ENCODE measurements at regions not wholly inside any gene's neighbourhood (a gene's known extent, or its start where the extent isn't known, plus 50 kb on each side); places are given as distances from the start of the nearest gene placed in this dataset.

DNA sequence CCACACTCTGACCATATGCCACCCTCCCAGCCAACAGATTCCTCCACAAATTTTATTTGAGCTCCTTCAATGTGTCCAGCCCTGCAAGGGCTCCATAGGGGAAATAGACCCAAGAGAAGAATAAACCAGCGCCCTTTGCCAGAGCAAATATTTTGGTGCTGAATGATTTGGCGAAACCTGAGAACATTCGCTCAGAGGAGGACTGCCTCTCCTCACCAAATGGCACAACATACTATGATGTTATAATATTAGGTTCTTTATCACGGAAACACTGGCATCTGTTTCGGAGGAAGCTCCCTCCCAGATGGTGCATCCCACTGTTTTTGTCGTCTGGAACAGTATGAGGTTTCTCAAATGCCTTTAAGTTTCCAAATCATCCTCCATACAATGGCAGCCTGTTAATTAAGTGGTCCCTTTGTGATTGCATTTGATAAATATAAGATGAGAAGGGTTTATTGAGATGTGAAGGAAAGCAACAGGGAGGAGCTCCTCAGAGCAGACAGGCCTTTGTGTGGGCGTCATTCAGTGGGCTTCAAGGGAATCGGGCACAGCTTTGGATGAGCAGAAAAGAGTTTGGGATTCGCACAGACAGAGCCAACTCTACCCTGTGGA, 139.1 kb upstream of the ADRA1B start:
- FAIRE-seq = no peak

DNA sequence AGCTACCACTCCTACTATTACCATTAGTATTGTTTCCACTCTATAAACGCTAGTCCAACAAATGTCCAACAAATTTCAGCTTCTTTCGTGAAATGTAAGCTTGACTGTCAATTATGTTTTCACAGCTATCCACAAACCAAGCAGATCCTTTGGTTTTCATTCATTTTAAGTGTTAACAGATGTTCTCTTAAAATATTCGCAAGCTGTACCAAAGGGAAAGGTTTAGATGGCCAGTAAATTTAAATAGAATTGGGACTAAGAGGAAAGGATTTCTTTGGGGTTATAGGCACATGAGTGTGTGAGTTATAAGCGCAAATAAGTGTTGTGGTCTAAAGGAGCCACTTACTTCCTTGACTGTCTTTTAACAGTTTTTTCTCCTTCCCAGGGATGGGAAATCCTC, 136.8 kb upstream of the ADRA1B start:
- no peak for DNase-seq (ENCODE audit: insufficient read length, low spot score)
- FAIRE-seq = no peak
- no peak for TF ChIP-seq POU2F2 (IDR thresholded peaks at IDR 0.05; ENCODE audit: low read depth, low read length)
- no peak for TF ChIP-seq POLR2AphosphoS5 (IDR thresholded peaks at IDR 0.05; ENCODE audit: low read depth, low read length)
- TF ChIP-seq SPI1 (IDR thresholded peaks at IDR 0.05; ENCODE audit: low read depth, low read length) = no peak
- no peak for TF ChIP-seq TAF1 (IDR thresholded peaks at IDR 0.05; ENCODE audit: low read depth, low read length)
- no peak for TF ChIP-seq PAX5 (IDR thresholded peaks at IDR 0.05; ENCODE audit: insufficient read depth, low read length, severe bottlenecking)
- no peak for TF ChIP-seq POLR2A (IDR thresholded peaks at IDR 0.05; ENCODE audit: low read depth, low read length)

More for the DNA sequence above, 139.1 kb upstream of the ADRA1B start:
- TF ChIP-seq SPI1 (IDR thresholded peaks at IDR 0.05; ENCODE audit: low read depth, low read length) (no peak), POLR2AphosphoS5 (IDR thresholded peaks at IDR 0.05; ENCODE audit: low read depth, low read length) (no peak), POLR2A (IDR thresholded peaks at IDR 0.05; ENCODE audit: low read depth, low read length) (no peak), PAX5 (IDR thresholded peaks at IDR 0.05; ENCODE audit: insufficient read depth, low read length, severe bottlenecking) (no peak), TAF1 (IDR thresholded peaks at IDR 0.05; ENCODE audit: low read depth, low read length) (no peak), POU2F2 (IDR thresholded peaks at IDR 0.05; ENCODE audit: low read depth, low read length) (no peak)
- no peak for DNase-seq (ENCODE audit: insufficient read length, low spot score)

- DNase-seq (ENCODE audit: insufficient read length, low spot score) (no peak), FAIRE-seq (no peak)
- TF ChIP-seq SPI1 (IDR thresholded peaks at IDR 0.05; ENCODE audit: low read depth, low read length) = no peak
- TF ChIP-seq POLR2AphosphoS5 (IDR thresholded peaks at IDR 0.05; ENCODE audit: low read depth, low read length) = no peak
- no peak for TF ChIP-seq TAF1 (IDR thresholded peaks at IDR 0.05; ENCODE audit: low read depth, low read length)
- no peak for TF ChIP-seq POU2F2 (IDR thresholded peaks at IDR 0.05; ENCODE audit: low read depth, low read length)
- no peak for TF ChIP-seq PAX5 (IDR thresholded peaks at IDR 0.05; ENCODE audit: insufficient read depth, low read length, severe bottlenecking)
- TF ChIP-seq POLR2A (IDR thresholded peaks at IDR 0.05; ENCODE audit: low read depth, low read length) = no peak
Measured at GRCh38 chr5:159780246-159780645, 136.0 kb upstream of the ADRA1B start.

DNA sequence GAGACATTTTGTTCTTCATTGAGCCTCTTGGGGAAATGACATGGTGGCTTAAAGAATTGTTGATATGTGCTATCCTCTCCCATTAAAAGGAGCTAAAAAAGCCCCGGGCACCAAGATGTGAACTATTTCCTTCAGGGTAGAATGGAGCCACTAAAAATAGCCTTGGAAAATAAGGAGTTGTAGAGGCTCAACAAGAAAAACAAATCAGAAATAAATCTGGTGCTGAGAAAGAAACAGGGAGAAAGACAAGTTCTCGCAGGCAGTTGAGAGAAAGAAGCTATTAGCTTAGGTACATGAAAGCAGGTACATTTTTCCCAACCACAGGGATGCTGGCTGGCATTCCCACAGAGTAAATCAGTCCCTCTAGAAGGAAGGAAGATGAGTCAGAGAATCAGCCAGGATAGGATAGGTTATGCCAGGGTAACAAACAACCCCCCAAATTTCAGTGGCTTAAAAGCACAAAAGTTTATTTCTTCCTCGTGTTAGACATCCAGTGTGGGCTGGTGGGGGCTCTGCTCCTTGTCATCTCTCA, 134.6 kb upstream of the ADRA1B start:
- DNase-seq (ENCODE audit: insufficient read length, low spot score) (no peak), FAIRE-seq (no peak)
- TF ChIP-seq POU2F2 (IDR thresholded peaks at IDR 0.05; ENCODE audit: low read depth, low read length) = no peak
- no peak for TF ChIP-seq PAX5 (IDR thresholded peaks at IDR 0.05; ENCODE audit: insufficient read depth, low read length, severe bottlenecking)
- no peak for TF ChIP-seq SPI1 (IDR thresholded peaks at IDR 0.05; ENCODE audit: low read depth, low read length)
- no peak for TF ChIP-seq POLR2AphosphoS5 (IDR thresholded peaks at IDR 0.05; ENCODE audit: low read depth, low read length)
- no peak for TF ChIP-seq POLR2A (IDR thresholded peaks at IDR 0.05; ENCODE audit: low read depth, low read length)

DNA sequence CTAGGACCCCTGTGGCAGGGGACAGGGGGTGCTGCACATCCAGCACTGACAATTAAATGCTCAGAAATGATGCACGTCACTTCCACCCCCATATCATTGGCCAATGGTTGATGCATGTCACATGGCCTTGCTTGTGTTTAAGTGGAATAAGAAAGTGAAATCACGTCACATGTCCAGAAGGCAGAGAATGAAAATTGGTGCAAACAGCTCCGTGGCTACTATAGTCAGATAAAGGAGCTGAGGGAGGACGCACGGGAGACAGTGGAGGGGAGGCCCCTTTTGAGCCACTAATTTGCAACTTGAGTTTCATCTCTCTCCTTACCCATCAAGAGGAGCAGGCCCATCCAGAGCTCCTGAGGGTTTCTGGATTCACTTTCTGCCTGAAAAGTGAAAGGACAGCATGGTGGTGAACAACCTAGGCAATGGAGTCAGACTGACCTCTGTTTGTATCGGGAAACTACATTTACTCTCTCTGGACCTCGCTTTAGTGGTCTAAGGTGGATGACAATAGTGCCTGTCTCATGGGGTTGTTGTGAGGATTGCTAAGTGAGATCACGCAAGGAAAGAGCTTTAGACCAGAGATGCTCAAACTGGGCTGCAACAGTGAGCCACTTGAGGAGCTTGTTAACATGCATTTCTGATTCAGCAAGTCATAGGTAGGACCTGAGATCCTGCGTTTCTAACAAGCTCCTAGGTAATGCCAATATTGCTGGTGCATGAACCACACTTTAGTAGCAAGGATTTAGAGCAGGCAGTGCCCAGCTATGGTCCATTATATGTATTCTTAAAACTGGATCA, 133.9 kb upstream of the ADRA1B start:
- DNase-seq (ENCODE audit: insufficient read length, low spot score) (no peak), FAIRE-seq (no peak)
- TF ChIP-seq SPI1 (IDR thresholded peaks at IDR 0.05; ENCODE audit: low read depth, low read length) = no peak
- TF ChIP-seq TAF1 (IDR thresholded peaks at IDR 0.05; ENCODE audit: low read depth, low read length) = no peak
- TF ChIP-seq POU2F2 (IDR thresholded peaks at IDR 0.05; ENCODE audit: low read depth, low read length) = no peak
- TF ChIP-seq PAX5 (IDR thresholded peaks at IDR 0.05; ENCODE audit: insufficient read depth, low read length, severe bottlenecking) = no peak
- TF ChIP-seq POLR2A (IDR thresholded peaks at IDR 0.05; ENCODE audit: low read depth, low read length) = no peak
- no peak for TF ChIP-seq POLR2AphosphoS5 (IDR thresholded peaks at IDR 0.05; ENCODE audit: low read depth, low read length)

DNA sequence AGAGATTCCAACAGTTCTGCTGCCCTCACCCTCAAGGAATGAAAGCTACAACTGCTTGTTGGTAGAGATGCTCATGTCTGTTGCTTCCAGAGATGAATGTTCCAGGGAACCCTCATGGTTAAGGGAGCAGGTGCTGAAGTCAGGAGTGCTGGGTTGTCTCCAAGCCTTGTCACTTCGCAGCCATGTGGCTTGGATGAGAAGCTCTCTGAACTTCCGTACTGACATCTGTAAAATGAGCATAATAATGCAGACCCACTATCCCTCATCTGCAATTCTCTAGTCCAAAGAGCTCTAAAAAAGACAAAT, 133.3 kb upstream of the ADRA1B start:
- DNase-seq (ENCODE audit: insufficient read length, low spot score) = no peak
- no peak for TF ChIP-seq POLR2AphosphoS5 (IDR thresholded peaks at IDR 0.05; ENCODE audit: low read depth, low read length)
- TF ChIP-seq POU2F2 (IDR thresholded peaks at IDR 0.05; ENCODE audit: low read depth, low read length) = no peak
- no peak for TF ChIP-seq SPI1 (IDR thresholded peaks at IDR 0.05; ENCODE audit: low read depth, low read length)
- no peak for TF ChIP-seq POLR2A (IDR thresholded peaks at IDR 0.05; ENCODE audit: low read depth, low read length)
- no peak for TF ChIP-seq PAX5 (IDR thresholded peaks at IDR 0.05; ENCODE audit: insufficient read depth, low read length, severe bottlenecking)
- TF ChIP-seq TAF1 (IDR thresholded peaks at IDR 0.05; ENCODE audit: low read depth, low read length) = no peak
- FAIRE-seq = no peak

DNA sequence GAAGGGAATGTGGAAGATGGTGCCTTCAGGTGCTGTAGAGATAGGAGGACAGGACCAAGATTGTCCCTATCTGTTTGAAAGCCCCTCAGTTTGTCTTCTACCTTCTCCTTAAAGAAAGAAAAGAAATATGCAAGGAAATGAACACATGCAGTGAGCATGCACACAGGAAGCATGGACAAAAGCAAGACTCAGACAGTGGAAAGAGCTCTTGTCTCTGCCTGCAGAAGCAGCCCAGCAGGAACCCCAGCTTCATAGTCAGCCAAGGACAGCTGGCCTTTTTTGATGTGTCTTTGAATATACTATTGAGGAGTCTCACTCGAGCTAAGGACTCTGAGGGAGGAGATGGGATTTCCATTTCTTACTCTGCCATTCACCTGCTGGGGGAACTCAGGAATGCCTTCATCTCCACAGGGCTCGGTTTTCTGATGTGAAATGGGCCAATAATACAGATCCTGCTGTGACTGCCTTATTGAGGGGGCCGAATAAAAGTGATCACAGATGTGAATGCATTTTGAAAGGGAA, 132.5 kb upstream of the ADRA1B start:
- no peak for TF ChIP-seq POLR2AphosphoS5 (IDR thresholded peaks at IDR 0.05; ENCODE audit: low read depth, low read length)
- TF ChIP-seq PAX5 (IDR thresholded peaks at IDR 0.05; ENCODE audit: insufficient read depth, low read length, severe bottlenecking) = no peak
- TF ChIP-seq TAF1 (IDR thresholded peaks at IDR 0.05; ENCODE audit: low read depth, low read length) = no peak
- TF ChIP-seq POLR2A (IDR thresholded peaks at IDR 0.05; ENCODE audit: low read depth, low read length) = no peak
- TF ChIP-seq SPI1 (IDR thresholded peaks at IDR 0.05; ENCODE audit: low read depth, low read length) = no peak
- no peak for TF ChIP-seq POU2F2 (IDR thresholded peaks at IDR 0.05; ENCODE audit: low read depth, low read length)
- no peak for FAIRE-seq
- DNase-seq (ENCODE audit: insufficient read length, low spot score) = no peak

DNA sequence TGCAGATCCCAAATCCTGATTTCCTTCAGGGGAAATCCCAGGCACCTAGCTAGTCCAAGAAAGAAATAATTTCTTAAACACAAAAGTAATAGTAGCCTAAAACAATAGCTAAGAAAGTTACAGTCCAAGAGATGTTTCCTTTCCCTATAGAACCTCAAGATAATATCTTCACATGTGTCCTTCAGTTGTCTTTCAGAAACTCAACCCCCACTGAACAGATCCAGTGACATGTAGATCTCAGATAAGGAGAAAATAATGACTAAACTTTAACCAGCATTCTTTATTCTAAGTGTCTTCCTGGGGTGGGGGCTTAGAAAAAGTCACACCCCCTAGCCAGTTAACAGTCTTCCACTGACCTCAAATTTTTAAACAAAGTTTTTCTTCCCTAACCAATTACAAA, 131.3 kb upstream of the ADRA1B start:
- FAIRE-seq (no peak), DNase-seq (ENCODE audit: insufficient read length, low spot score) (no peak)
- TF ChIP-seq POLR2A (IDR thresholded peaks at IDR 0.05; ENCODE audit: low read depth, low read length) = no peak
- no peak for TF ChIP-seq POU2F2 (IDR thresholded peaks at IDR 0.05; ENCODE audit: low read depth, low read length)
- TF ChIP-seq SPI1 (IDR thresholded peaks at IDR 0.05; ENCODE audit: low read depth, low read length) = no peak
- TF ChIP-seq PAX5 (IDR thresholded peaks at IDR 0.05; ENCODE audit: insufficient read depth, low read length, severe bottlenecking) = no peak
- TF ChIP-seq TAF1 (IDR thresholded peaks at IDR 0.05; ENCODE audit: low read depth, low read length) = no peak

GRCh38 chr5:159785656-159786055, 130.6 kb upstream of the ADRA1B start:
- DNase-seq (ENCODE audit: insufficient read length, low spot score) (no peak), FAIRE-seq (no peak)
- no peak for TF ChIP-seq POLR2AphosphoS5 (IDR thresholded peaks at IDR 0.05; ENCODE audit: low read depth, low read length)
- no peak for TF ChIP-seq POLR2A (IDR thresholded peaks at IDR 0.05; ENCODE audit: low read depth, low read length)
- TF ChIP-seq PAX5 (IDR thresholded peaks at IDR 0.05; ENCODE audit: insufficient read depth, low read length, severe bottlenecking) = no peak
- no peak for TF ChIP-seq POU2F2 (IDR thresholded peaks at IDR 0.05; ENCODE audit: low read depth, low read length)
- no peak for TF ChIP-seq SPI1 (IDR thresholded peaks at IDR 0.05; ENCODE audit: low read depth, low read length)
- no peak for TF ChIP-seq TAF1 (IDR thresholded peaks at IDR 0.05; ENCODE audit: low read depth, low read length)
